CD4-positive, alpha-beta T cell (primary cell): ENCODE measurements at regions not wholly inside any gene's neighbourhood (a gene's known extent, or its start where the extent isn't known, plus 50 kb on each side); places are given as distances from the start of the nearest gene placed in this dataset.

ENCODE experiments used
- ATAC-seq: fragments of 200-7000 bp; cut with Tn5 transposase; one replicate; pipeline ENCODE4 v1.10.0; 2022; ENCODE audit warnings: mild to moderate bottlenecking; ENCODE audit not compliant: poor library complexity
- CTCF ChIA-PET: fragments of 350-600 bp; sonication (Branson Sonifier 250); formaldehyde crosslinking; loops from one replicate; lab custom pipeline; 2021; ENCODE audit warnings: antibody characterized with exemption, inconsistent platforms; lab: Charles Lee
- POLR2A ChIA-PET: fragments of 350-600 bp; sonication (Branson Sonifier 250); formaldehyde crosslinking; loops from one replicate; lab custom pipeline; 2021; ENCODE audit warnings: antibody characterized with exemption, inconsistent platforms; lab: Charles Lee
- DNase-seq, 14 experiments: peaks; one replicate each; pipeline ENCODE4 v3.0.0-alpha.2; 2013 to 2020; ENCODE audit warnings: mixed read lengths in 2 of 14
- H3K27ac ChIP-seq, 2 donors: one replicate each; pipeline versions ENCODE4 v1.5.1 to v1.7.0; 2013; ENCODE audit warnings: low read length in 2 of 2, low read depth in 1 of 2, mild to moderate bottlenecking in 1 of 2
- H3K27me3 ChIP-seq, 2 experiments: 1 replicate in 1 of 2; 2 replicates in 1 of 2; pipeline versions ENCODE4 v1.6.1 to v1.7.0; 2013; ENCODE audit warnings: low read length in 2 of 2, control low read depth in 1 of 2, mild to moderate bottlenecking in 1 of 2, moderate library complexity in 1 of 2; ENCODE audit not compliant: insufficient read depth in 2 of 2, control insufficient read depth in 1 of 2
- H3K36me3 ChIP-seq: one replicate; pipeline ENCODE4 v1.6.1; 2013; ENCODE audit warnings: low read length, control low read depth; ENCODE audit not compliant: insufficient read depth
- H3K4me1 ChIP-seq: one replicate; pipeline ENCODE4 v1.6.1; 2013; ENCODE audit warnings: low read length, control low read depth; ENCODE audit not compliant: insufficient read depth
- H3K4me3 ChIP-seq: one replicate; pipeline ENCODE4 v1.5.1; 2013; ENCODE audit warnings: mild to moderate bottlenecking, low read length, moderate library complexity
- H3K9me3 ChIP-seq, 2 experiments: 1 replicate in 1 of 2; 2 replicates in 1 of 2; pipeline versions ENCODE4 v1.6.1 to v1.7.0; 2013; ENCODE audit warnings: low read length in 2 of 2, mild to moderate bottlenecking in 2 of 2, control low read depth in 1 of 2, moderate library complexity in 1 of 2; ENCODE audit not compliant: control insufficient read depth in 1 of 2, insufficient read depth in 1 of 2
- H3K27ac Mint-ChIP-seq: one replicate; pipeline ENCODE4 v1.8.0; 2020; ENCODE audit warnings: mixed read lengths
- H3K27me3 Mint-ChIP-seq: one replicate; pipeline ENCODE4 v1.8.0; 2021; ENCODE audit warnings: mixed read lengths
- H3K36me3 Mint-ChIP-seq: one replicate; pipeline ENCODE4 v1.8.0; 2021; ENCODE audit warnings: low read depth, mixed read lengths
- H3K4me1 Mint-ChIP-seq: one replicate; pipeline ENCODE4 v1.8.0; 2021; ENCODE audit warnings: low read depth, mixed read lengths
- H3K4me3 Mint-ChIP-seq: one replicate; pipeline ENCODE4 v1.8.0; 2020; ENCODE audit warnings: mild to moderate bottlenecking, mixed read lengths
- H3K9me3 Mint-ChIP-seq: one replicate; pipeline ENCODE4 v1.8.0; 2020; ENCODE audit warnings: mixed read lengths
- CTCF ChIP-seq: fragments of 200-600 bp; IDR thresholded peaks from one replicate; pipeline ENCODE4 v1.8.0; 2022; ENCODE audit warnings: antibody characterized with exemption, mild to moderate bottlenecking
- intact Hi-C, 2 experiments: fragments of 100-400 bp; cut with DNase I in 1 of 2; cut with micrococcal nuclease in 1 of 2; formaldehyde crosslinking; loops; one replicate each; pipeline versions ENCODE4 v1.15.1 to v1.9.0; 2023 to 2025; cut with DNase I, micrococcal nuclease

- no peak for TF ChIP-seq CTCF
- intact Hi-C loops, result no loop called here
- H3K4me1 Mint-ChIP-seq, result no peaks in the 10 kb centered on the region
- H3K36me3 ChIP-seq, result no peaks in the 10 kb centered on the region
- no peaks in the 10 kb centered on the region for H3K9me3 Mint-ChIP-seq
- H3K4me3 ChIP-seq, result no peak overlapping the region
- no peaks in the 10 kb centered on the region for H3K4me1 ChIP-seq
- H3K36me3 Mint-ChIP-seq, result no peaks in the 10 kb centered on the region
- ChIA-PET CTCF (no interaction called here), POLR2A (no interaction called here)
- H3K27ac ChIP-seq, result no peak overlapping the region
- H3K9me3 ChIP-seq, result peaks cover 0 to 28% of the 10 kb centered on the region in 2 experiments
- ATAC-seq, result no peak
- H3K27me3 ChIP-seq, result peaks cover 14% of the 10 kb centered on the region in 2 experiments
- DNase-seq, result no peak
- H3K27me3 Mint-ChIP-seq, result peaks cover 23% of the 10 kb centered on the region
- no peak overlapping the region for H3K27ac Mint-ChIP-seq
- no peak overlapping the region for H3K4me3 Mint-ChIP-seq
Observed at GRCh38 chr16:87012954-87013938, 303.9 kb downstream of the C16orf95 start.

- no peak for ATAC-seq
- Mint-ChIP-seq H3K36me3 (no peaks in the 10 kb centered on the region), H3K27ac (no peak overlapping the region), H3K9me3 (no peaks in the 10 kb centered on the region), H3K4me3 (no peak overlapping the region), H3K27me3 (peaks cover 27% of the 10 kb centered on the region), H3K4me1 (no peaks in the 10 kb centered on the region)
- Histone ChIP-seq H3K9me3 (peaks cover 0 to 24% of the 10 kb centered on the region in 2 experiments), H3K4me3 (no peak overlapping the region), H3K27ac (no peak overlapping the region), H3K4me1 (no peaks in the 10 kb centered on the region), H3K36me3 (no peaks in the 10 kb centered on the region), H3K27me3 (peaks cover 14 to 16% of the 10 kb centered on the region in 2 experiments)
- TF ChIP-seq CTCF, result no peak
- no peak for DNase-seq
- ChIA-PET POLR2A (no interaction called here), CTCF (no interaction called here)
- intact Hi-C loops, result no loop called here
Observed at GRCh38 chr16:87014112-87014511, 303.1 kb downstream of the C16orf95 start.

GRCh38 chr16:87015021-87015420 lies 302.2 kb downstream of the C16orf95 start:
- Mint-ChIP-seq H3K4me3 (no peak overlapping the region), H3K9me3 (no peaks in the 10 kb centered on the region), H3K27ac (no peak overlapping the region), H3K4me1 (no peaks in the 10 kb centered on the region), H3K27me3 (peaks cover 32% of the 10 kb centered on the region), H3K36me3 (no peaks in the 10 kb centered on the region)
- intact Hi-C loops, result no loop called here
- H3K27ac ChIP-seq, result no peak overlapping the region
- no peak for TF ChIP-seq CTCF
- no peak for DNase-seq
- no peaks in the 10 kb centered on the region for H3K4me1 ChIP-seq
- peaks cover 14 to 16% of the 10 kb centered on the region in 2 experiments for H3K27me3 ChIP-seq
- ChIA-PET POLR2A (no interaction called here), CTCF (no interaction called here)
- H3K4me3 ChIP-seq, result no peak overlapping the region
- no peaks in the 10 kb centered on the region for H3K36me3 ChIP-seq
- H3K9me3 ChIP-seq, result peaks cover 0 to 24% of the 10 kb centered on the region in 2 experiments
- no peak for ATAC-seq
